ENCODE measurements at regions not wholly inside any gene's neighbourhood (a gene's known extent, or its start where the extent isn't known, plus 50 kb on each side); places are given as distances from the start of the nearest gene placed in this dataset.

DNA sequence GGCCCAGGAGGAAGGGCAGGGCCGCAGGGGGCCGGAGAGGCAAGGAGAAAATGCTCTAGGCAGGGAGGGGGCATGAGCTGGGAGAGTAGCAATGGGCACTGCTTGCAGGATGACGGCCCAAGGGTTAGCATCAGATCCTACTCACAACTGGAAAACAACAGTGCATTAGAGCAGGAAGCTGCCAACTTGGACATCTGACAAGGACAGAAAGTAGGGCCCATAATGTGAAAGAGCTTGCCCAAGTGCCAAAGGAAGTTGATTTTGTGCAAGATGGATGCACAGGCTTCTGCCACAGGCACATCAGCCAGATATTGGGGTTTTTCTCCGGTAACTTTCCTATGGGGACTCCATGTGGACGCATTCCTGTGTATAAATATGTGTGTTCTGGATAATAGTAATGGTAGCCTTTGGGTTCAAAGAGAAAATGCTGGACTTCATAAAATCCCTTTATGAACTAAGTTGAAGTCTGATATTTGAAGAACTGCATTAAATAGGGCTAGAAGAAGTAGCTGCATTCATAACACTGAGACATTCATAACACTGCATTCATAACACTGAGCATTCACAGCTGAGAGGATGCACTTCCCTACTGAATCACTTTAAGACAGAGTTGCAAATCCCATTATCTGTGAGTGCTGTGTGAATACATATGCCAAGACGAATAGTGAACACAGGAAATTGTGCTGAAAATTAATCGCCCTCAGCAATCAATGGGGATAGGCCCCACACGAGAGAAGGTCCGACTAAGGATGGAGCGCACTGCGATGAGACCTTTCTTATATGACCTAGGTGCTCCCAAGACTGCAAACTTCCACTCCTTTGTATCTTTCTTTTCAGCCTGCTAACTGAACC lies 235.6 kb upstream of the PRDM1 start:
- Mint-ChIP-seq H3K4me1 (no peaks in the 10 kb centered on the region), H3K27me3 (no peaks in the 10 kb centered on the region), H3K9me3 (no peaks in the 10 kb centered on the region), H3K27ac (no peak overlapping the region), H3K4me3 (no peak overlapping the region), H3K36me3 (no peaks in the 10 kb centered on the region)
- ChIA-PET CTCF (no interaction called here), POLR2A (no interaction called here)
- no peaks in the 10 kb centered on the region for H3K4me1 ChIP-seq (ENCODE audit: control insufficient read depth in 1 of 2, extremely low read depth in 1 of 2, insufficient read depth in 2 of 2, low read length in 2 of 2)
- no peak overlapping the region for H3K4me3 ChIP-seq (ENCODE audit: control insufficient read depth in 1 of 2, extremely low read depth in 1 of 2, low read length in 1 of 2)
- no peak for ATAC-seq (replicated peaks in 1 of 4)
- H3K27ac ChIP-seq (ENCODE audit: low read length), result no peak overlapping the region
- H3K36me3 ChIP-seq (ENCODE audit: control insufficient read depth in 2 of 2, extremely low read depth in 1 of 2, insufficient read depth in 1 of 2, low read length in 1 of 2), result no peaks in the 10 kb centered on the region
- DNase-seq, result no peak
- peaks cover 0 to 4% of the 10 kb centered on the region in 2 experiments for H3K27me3 ChIP-seq (replicated peaks in 1 of 2; ENCODE audit: control insufficient read depth in 2 of 2, extremely low read depth in 1 of 2, insufficient read depth in 2 of 2, low read length in 1 of 2)
- H3K9me3 ChIP-seq, result no peaks in the 10 kb centered on the region
- 100% methylated on average over 3 of the region's 11 CpGs for WGBS (ENCODE audit: insufficient coverage)

DNA sequence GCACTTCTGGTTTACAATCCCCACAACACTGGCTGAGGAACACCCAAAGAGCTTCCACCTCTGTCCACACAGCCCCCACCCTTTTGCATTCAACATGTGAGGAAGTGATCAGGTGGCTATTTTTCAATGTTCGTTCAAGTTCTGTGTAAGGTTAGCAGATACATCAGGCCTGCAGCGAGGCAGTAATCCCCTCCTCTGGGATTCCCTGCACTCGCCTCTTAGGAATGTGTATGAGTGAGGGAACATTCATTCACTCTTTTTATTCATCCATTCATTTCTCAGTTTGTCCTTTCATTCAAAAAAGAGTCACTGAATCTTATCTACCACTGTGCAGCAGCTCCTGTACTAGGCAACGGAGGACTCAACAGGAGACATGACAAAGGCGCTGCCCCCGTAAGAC lies 236.4 kb upstream of the PRDM1 start:
- Mint-ChIP-seq H3K36me3 (no peaks in the 10 kb centered on the region), H3K27me3 (no peaks in the 10 kb centered on the region)

DNA sequence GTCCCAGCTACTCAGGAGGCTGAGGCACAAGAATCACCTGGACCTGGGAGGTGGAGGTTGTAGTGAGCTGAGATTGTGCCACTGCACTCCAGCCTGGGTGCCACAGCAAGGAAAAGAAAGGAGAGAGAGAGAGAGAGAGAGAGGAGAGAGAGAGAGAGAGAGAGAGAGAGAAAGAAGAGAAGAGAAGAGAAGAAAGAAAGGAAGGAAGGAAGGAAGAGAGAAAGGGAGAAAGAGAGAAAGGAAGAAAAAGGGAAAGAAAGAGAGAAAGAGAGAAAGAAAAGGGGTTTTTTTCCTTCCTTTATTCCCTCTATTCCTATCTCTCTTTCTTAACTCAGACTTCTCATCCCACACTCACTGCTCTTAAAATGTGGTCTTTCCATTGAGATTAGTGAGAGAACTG lies 238.7 kb upstream of the PRDM1 start:
- H3K27ac ChIP-seq (ENCODE audit: low read length), result no peak overlapping the region
- Mint-ChIP-seq H3K4me1 (no peaks in the 10 kb centered on the region), H3K36me3 (no peaks in the 10 kb centered on the region), H3K4me3 (no peak overlapping the region), H3K27me3 (no peaks in the 10 kb centered on the region), H3K27ac (no peak overlapping the region), H3K9me3 (peaks cover 0 to 5% (median 0%) of the 10 kb centered on the region in 3 donors)
- no peak overlapping the region for H3K4me3 ChIP-seq (ENCODE audit: control insufficient read depth in 1 of 2, extremely low read depth in 1 of 2, low read length in 1 of 2)
- CTCF ChIA-PET, result no interaction called here
- POLR2A ChIA-PET, result no interaction called here
- ATAC-seq (replicated peaks in 1 of 4), result no peak
- no peaks in the 10 kb centered on the region for H3K4me1 ChIP-seq (ENCODE audit: control insufficient read depth in 1 of 2, extremely low read depth in 1 of 2, insufficient read depth in 2 of 2, low read length in 2 of 2)
- H3K27me3 ChIP-seq (replicated peaks in 1 of 2; ENCODE audit: control insufficient read depth in 2 of 2, extremely low read depth in 1 of 2, insufficient read depth in 2 of 2, low read length in 1 of 2), result peaks cover 0 to 4% of the 10 kb centered on the region in 2 experiments
- H3K9me3 ChIP-seq, result no peaks in the 10 kb centered on the region
- no peaks in the 10 kb centered on the region for H3K36me3 ChIP-seq (ENCODE audit: control insufficient read depth in 2 of 2, extremely low read depth in 1 of 2, insufficient read depth in 1 of 2, low read length in 1 of 2)
- DNase-seq, result no peak

More for the DNA sequence above, 236.4 kb upstream of the PRDM1 start:
- no peak overlapping the region for H3K4me3 ChIP-seq (ENCODE audit: control insufficient read depth in 1 of 2, extremely low read depth in 1 of 2, low read length in 1 of 2)
- no peaks in the 10 kb centered on the region for H3K9me3 ChIP-seq
- ChIA-PET CTCF (interaction anchor here in 1 of 2 donors (0.7 kb wide), 1 partner anchor 373 kb away, joined by 3 read pairs; no protein-coding TSS in a partner anchor), POLR2A (no interaction called here)
- H3K27ac ChIP-seq (ENCODE audit: low read length), result no peak overlapping the region
- H3K36me3 ChIP-seq (ENCODE audit: control insufficient read depth in 2 of 2, extremely low read depth in 1 of 2, insufficient read depth in 1 of 2, low read length in 1 of 2), result no peaks in the 10 kb centered on the region
- Mint-ChIP-seq H3K9me3 (no peaks in the 10 kb centered on the region), H3K27ac (no peak overlapping the region), H3K4me3 (no peak overlapping the region), H3K4me1 (no peaks in the 10 kb centered on the region)
- ATAC-seq (replicated peaks in 1 of 4) (no peak), DNase-seq (no peak)
- 100% methylated on average over 2 of the region's 6 CpGs for WGBS (ENCODE audit: insufficient coverage)
- peaks cover 0 to 4% of the 10 kb centered on the region in 2 experiments for H3K27me3 ChIP-seq (replicated peaks in 1 of 2; ENCODE audit: control insufficient read depth in 2 of 2, extremely low read depth in 1 of 2, insufficient read depth in 2 of 2, low read length in 1 of 2)
- H3K4me1 ChIP-seq (ENCODE audit: control insufficient read depth in 1 of 2, extremely low read depth in 1 of 2, insufficient read depth in 2 of 2, low read length in 2 of 2), result no peaks in the 10 kb centered on the region

DNA sequence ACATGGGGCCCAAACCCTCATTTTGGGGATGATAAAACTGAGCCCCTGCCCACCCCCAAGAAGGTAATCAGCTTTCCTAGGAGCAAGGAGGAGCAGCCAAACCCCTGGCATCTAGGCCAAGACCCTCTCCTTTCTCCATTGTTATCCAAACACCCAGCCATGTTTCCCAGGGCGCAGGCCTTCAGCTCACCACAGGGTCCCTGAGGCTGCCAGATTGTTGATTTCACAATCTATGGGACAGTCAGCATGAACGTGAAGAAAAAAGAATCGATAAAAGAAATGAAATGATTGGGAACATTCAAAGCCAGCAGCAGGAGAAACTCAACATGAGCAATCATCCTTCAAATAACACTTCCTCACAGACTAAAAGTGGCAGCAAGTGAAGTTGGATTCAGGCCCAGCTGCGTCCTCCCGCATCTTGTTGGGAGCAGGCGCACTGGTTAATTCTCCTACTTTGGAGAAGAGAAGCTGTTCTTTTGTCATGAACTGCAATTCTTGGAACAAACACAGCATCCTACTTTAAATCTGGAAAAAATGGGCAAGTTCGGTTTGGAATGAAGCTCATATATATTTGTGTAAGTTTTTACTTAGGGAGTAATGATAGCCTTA lies 241.8 kb upstream of the PRDM1 start:
- DNase-seq (no peak), ATAC-seq (replicated peaks in 1 of 4) (no peak)
- peaks cover 0 to 4% of the 10 kb centered on the region in 2 experiments for H3K27me3 ChIP-seq (replicated peaks in 1 of 2; ENCODE audit: control insufficient read depth in 2 of 2, extremely low read depth in 1 of 2, insufficient read depth in 2 of 2, low read length in 1 of 2)
- Mint-ChIP-seq H3K27me3 (no peaks in the 10 kb centered on the region), H3K4me1 (no peaks in the 10 kb centered on the region), H3K4me3 (no peak overlapping the region), H3K9me3 (peaks cover 0 to 5% (median 0%) of the 10 kb centered on the region in 3 donors), H3K36me3 (no peaks in the 10 kb centered on the region), H3K27ac (no peak overlapping the region)
- H3K27ac ChIP-seq (ENCODE audit: low read length), result no peak overlapping the region
- no peaks in the 10 kb centered on the region for H3K9me3 ChIP-seq
- CTCF ChIA-PET, result no interaction called here
- WGBS (ENCODE audit: insufficient coverage), result 100% methylated on average over 1 of the region's 7 CpGs
- H3K4me1 ChIP-seq (ENCODE audit: control insufficient read depth in 1 of 2, extremely low read depth in 1 of 2, insufficient read depth in 2 of 2, low read length in 2 of 2), result no peaks in the 10 kb centered on the region
- POLR2A ChIA-PET, result no interaction called here
- no peak overlapping the region for H3K4me3 ChIP-seq (ENCODE audit: control insufficient read depth in 1 of 2, extremely low read depth in 1 of 2, low read length in 1 of 2)
- no peaks in the 10 kb centered on the region for H3K36me3 ChIP-seq (ENCODE audit: control insufficient read depth in 2 of 2, extremely low read depth in 1 of 2, insufficient read depth in 1 of 2, low read length in 1 of 2)

DNA sequence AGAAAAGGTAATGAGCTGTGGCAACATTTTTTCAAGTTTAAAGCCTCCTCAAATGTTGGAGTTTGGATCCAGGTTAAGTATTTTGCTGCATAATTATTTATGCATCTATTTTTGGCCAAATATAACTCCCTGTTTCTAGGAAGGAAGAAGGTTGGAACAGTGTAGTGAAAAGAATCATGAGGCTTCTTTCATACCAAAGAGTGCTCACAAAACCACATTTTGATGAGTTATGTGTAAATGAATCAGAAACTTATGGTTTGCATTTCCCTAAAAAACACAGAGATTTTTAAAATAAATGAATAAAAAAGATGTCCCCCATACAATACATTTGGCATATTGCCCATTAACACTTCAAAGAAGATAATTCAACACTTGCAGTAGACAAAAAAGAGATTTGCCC lies 246.9 kb upstream of the PRDM1 start:
- no peak overlapping the region for H3K4me3 Mint-ChIP-seq
- peaks cover 0 to 5% (median 0%) of the 10 kb centered on the region in 3 donors for H3K9me3 Mint-ChIP-seq
- H3K36me3 Mint-ChIP-seq, result no peaks in the 10 kb centered on the region
- POLR2A ChIA-PET, result no interaction called here
- H3K4me1 Mint-ChIP-seq, result peaks cover 2 to 7% (median 2%) of the 10 kb centered on the region in 3 donors
- Histone ChIP-seq H3K4me1 (ENCODE audit: control insufficient read depth in 1 of 2, extremely low read depth in 1 of 2, insufficient read depth in 2 of 2, low read length in 2 of 2) (no peaks in the 10 kb centered on the region), H3K4me3 (ENCODE audit: control insufficient read depth in 1 of 2, extremely low read depth in 1 of 2, low read length in 1 of 2) (no peak overlapping the region), H3K9me3 (no peaks in the 10 kb centered on the region), H3K27me3 (replicated peaks in 1 of 2; ENCODE audit: control insufficient read depth in 2 of 2, extremely low read depth in 1 of 2, insufficient read depth in 2 of 2, low read length in 1 of 2) (no peaks in the 10 kb centered on the region), H3K27ac (ENCODE audit: low read length) (no peak overlapping the region), H3K36me3 (ENCODE audit: control insufficient read depth in 2 of 2, extremely low read depth in 1 of 2, insufficient read depth in 1 of 2, low read length in 1 of 2) (no peaks in the 10 kb centered on the region)
- no peaks in the 10 kb centered on the region for H3K27me3 Mint-ChIP-seq
- H3K27ac Mint-ChIP-seq, result no peak overlapping the region
- ATAC-seq (replicated peaks in 1 of 4) (no peak), DNase-seq (no peak)
- CTCF ChIA-PET, result no interaction called here

DNA sequence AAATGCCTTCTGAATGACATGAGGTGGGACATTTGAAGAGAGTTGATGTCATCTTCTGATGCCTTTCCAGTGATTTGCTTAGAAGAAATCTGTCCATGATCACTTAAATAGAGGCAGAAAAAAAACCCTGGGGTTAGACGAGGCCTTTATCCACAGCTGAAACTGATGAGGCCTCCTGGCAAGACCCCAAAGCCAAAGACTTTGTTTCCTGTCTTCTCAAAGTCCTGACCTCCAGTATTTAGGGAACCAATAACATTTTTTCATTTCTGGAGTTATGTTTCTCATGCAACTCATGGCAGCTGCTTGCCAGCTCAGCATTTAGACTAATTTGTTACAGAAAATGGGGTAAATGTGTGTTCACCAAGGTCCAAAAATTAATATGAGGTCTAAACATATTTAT lies 248.0 kb upstream of the PRDM1 start:
- Mint-ChIP-seq H3K9me3 (peaks cover 0 to 5% (median 0%) of the 10 kb centered on the region in 3 donors), H3K4me3 (no peak overlapping the region), H3K27me3 (no peaks in the 10 kb centered on the region), H3K36me3 (no peaks in the 10 kb centered on the region), H3K27ac (no peak overlapping the region), H3K4me1 (peaks cover 2 to 7% (median 2%) of the 10 kb centered on the region in 3 donors)
- Histone ChIP-seq H3K27ac (ENCODE audit: low read length) (no peak overlapping the region), H3K27me3 (replicated peaks in 1 of 2; ENCODE audit: control insufficient read depth in 2 of 2, extremely low read depth in 1 of 2, insufficient read depth in 2 of 2, low read length in 1 of 2) (no peaks in the 10 kb centered on the region), H3K36me3 (ENCODE audit: control insufficient read depth in 2 of 2, extremely low read depth in 1 of 2, insufficient read depth in 1 of 2, low read length in 1 of 2) (no peaks in the 10 kb centered on the region), H3K4me3 (ENCODE audit: control insufficient read depth in 1 of 2, extremely low read depth in 1 of 2, low read length in 1 of 2) (no peak overlapping the region), H3K9me3 (no peaks in the 10 kb centered on the region), H3K4me1 (ENCODE audit: control insufficient read depth in 1 of 2, extremely low read depth in 1 of 2, insufficient read depth in 2 of 2, low read length in 2 of 2) (no peaks in the 10 kb centered on the region)
- ChIA-PET POLR2A (interaction anchor here in 1 of 2 donors (0.7 kb wide), 1 partner anchor 14 kb away, joined by 3 read pairs; no protein-coding TSS in a partner anchor), CTCF (no interaction called here)
- 0% methylated on average over 1 of the region's 1 CpG for whole genome bisulfite sequencing (ENCODE audit: insufficient coverage)
- no peak for ATAC-seq (replicated peaks in 1 of 4)
- no peak for DNase-seq
